ENCODE measurements at regions not wholly inside any gene's neighbourhood (a gene's known extent, or its start where the extent isn't known, plus 50 kb on each side); places are given as distances from the start of the nearest gene placed in this dataset.
"Not testable (repeated sequence)": the region's sequence is repeated elsewhere in the genome, so short reads cannot be mapped to it uniquely, and the experiment has no call there.

- peak; percentile 6 for DNase-seq
Measured at GRCh38 chr13:96934889-96935489, 59.3 kb downstream of the OXGR1 start.

- DNase-seq = peak; percentile 7
Measured at GRCh38 chr13:96925916-96926628, 68.2 kb downstream of the OXGR1 start.

GRCh38 chr13:96925477-96925876, 68.8 kb downstream of the OXGR1 start:
- DNase-seq = no peak

- not testable (repeated sequence) for DNase-seq
Measured at GRCh38 chr13:96918861-96919631, 75.2 kb downstream of the OXGR1 start.

- no peak for DNase-seq
Measured at GRCh38 chr13:96904232-96904631, 90.0 kb downstream of the OXGR1 start.

- DNase-seq = no peak
Measured at GRCh38 chr13:96903085-96903484, 91.2 kb downstream of the OXGR1 start.

- DNase-seq = no peak
Measured at GRCh38 chr13:96900986-96901385, 93.3 kb downstream of the OXGR1 start.

GRCh38 chr13:96899946-96900345, 94.3 kb downstream of the OXGR1 start:
- DNase-seq = no peak

GRCh38 chr13:96898646-96899254, 95.5 kb downstream of the OXGR1 start:
- no peak for DNase-seq

GRCh38 chr13:96898212-96898611, 96.1 kb downstream of the OXGR1 start:
- DNase-seq = no peak

All from NCI-H69 (cell line).